ENCODE measurements at regions not wholly inside any gene's neighbourhood (a gene's known extent, or its start where the extent isn't known, plus 50 kb on each side); places are given as distances from the start of the nearest gene placed in this dataset.
A peak's percentile ranks its signal among the peaks of the same experiment; 100 is the strongest.

DNA sequence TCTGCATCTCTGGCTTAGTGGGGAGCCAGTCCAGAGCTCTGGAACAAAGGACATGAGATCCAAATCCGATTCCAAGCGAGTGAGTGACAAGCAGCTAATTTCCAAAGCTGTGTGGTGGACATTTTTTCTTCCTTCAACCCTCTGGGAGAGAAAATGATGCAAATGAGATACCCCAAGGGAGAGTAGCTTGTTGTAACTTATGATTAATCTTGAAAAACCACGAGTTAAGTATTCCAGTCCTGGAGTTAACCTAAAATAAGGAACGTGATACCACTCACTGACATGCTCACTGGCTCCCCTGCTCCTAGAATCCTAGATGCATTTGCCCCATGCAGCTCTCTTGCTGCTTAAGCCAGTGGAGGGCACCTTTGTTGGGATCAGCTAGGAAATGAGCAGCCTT, 116.0 kb upstream of the HABP2 start:
- H3K4me3 Mint-ChIP-seq (ENCODE audit: unreplicated experiment): no peak overlapping the region
- DNase-seq (ENCODE audit: extremely low spot score, unreplicated experiment): no peak
- H3K4me1 Mint-ChIP-seq (ENCODE audit: unreplicated experiment): no peaks in the 10 kb centered on the region
- no peaks in the 10 kb centered on the region for H3K36me3 Mint-ChIP-seq (ENCODE audit: unreplicated experiment)
- H3K27ac Mint-ChIP-seq (ENCODE audit: unreplicated experiment): no peak overlapping the region
- peaks cover 5% of the 10 kb centered on the region for H3K9me3 Mint-ChIP-seq (ENCODE audit: unreplicated experiment)
- H3K27me3 Mint-ChIP-seq (ENCODE audit: unreplicated experiment): peaks cover 7% of the 10 kb centered on the region
- TF ChIP-seq, protein P1, sequence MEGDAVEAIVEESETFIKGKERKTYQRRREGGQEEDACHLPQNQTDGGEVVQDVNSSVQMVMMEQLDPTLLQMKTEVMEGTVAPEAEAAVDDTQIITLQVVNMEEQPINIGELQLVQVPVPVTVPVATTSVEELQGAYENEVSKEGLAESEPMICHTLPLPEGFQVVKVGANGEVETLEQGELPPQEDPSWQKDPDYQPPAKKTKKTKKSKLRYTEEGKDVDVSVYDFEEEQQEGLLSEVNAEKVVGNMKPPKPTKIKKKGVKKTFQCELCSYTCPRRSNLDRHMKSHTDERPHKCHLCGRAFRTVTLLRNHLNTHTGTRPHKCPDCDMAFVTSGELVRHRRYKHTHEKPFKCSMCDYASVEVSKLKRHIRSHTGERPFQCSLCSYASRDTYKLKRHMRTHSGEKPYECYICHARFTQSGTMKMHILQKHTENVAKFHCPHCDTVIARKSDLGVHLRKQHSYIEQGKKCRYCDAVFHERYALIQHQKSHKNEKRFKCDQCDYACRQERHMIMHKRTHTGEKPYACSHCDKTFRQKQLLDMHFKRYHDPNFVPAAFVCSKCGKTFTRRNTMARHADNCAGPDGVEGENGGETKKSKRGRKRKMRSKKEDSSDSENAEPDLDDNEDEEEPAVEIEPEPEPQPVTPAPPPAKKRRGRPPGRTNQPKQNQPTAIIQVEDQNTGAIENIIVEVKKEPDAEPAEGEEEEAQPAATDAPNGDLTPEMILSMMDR (IDR thresholded peaks at IDR 0.05): no peak

DNA sequence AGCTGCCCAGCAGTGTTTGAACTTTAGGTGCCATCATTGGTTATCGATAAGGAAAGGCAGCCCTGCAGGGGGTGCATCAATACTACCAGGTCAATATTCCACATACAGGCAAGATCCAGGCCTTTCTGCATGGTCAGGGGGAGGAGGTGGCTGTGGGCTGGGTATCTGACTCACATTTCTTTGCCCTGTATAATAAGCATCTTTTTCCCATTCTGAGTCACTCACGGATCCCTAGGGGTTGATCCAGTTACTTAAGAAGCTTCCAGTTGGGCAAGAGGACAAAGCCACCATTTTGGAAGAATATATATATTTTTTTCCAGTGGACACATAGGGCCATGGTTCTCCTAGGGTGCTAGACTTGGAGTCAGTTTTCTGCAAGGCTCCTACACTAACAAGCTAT, 114.2 kb upstream of the HABP2 start:
- TF ChIP-seq, protein P1 (IDR thresholded peaks at IDR 0.05): no peak
- Mint-ChIP-seq H3K36me3 (ENCODE audit: unreplicated experiment) (no peaks in the 10 kb centered on the region), H3K9me3 (ENCODE audit: unreplicated experiment) (peaks cover 5% of the 10 kb centered on the region), H3K27me3 (ENCODE audit: unreplicated experiment) (peaks cover 5% of the 10 kb centered on the region), H3K4me1 (ENCODE audit: unreplicated experiment) (no peaks in the 10 kb centered on the region), H3K27ac (ENCODE audit: unreplicated experiment) (no peak overlapping the region), H3K4me3 (ENCODE audit: unreplicated experiment) (no peak overlapping the region)
- no peak for DNase-seq (ENCODE audit: extremely low spot score, unreplicated experiment)

DNA sequence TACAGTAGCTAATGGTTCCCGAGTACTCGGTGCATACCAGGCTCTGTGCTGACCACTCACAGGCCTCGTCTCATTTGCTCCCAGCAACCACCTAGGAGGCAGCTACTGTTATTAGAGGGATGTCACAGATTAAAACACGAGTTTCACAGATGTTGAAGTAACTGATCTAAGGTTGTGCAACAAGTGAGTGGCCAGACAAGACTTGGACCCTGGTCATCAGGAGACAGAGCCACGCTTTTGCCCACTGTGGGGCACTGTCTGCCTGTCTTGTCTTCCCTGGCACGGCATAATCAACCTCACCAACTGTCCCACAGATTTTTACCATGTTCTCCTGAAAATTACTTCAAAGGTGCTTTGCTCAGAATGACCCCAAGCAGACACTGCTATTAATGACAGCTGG, 111.6 kb upstream of the HABP2 start:
- Mint-ChIP-seq H3K4me3 (ENCODE audit: unreplicated experiment) (no peak overlapping the region), H3K4me1 (ENCODE audit: unreplicated experiment) (no peaks in the 10 kb centered on the region), H3K27ac (ENCODE audit: unreplicated experiment) (no peak overlapping the region), H3K36me3 (ENCODE audit: unreplicated experiment) (no peaks in the 10 kb centered on the region), H3K9me3 (ENCODE audit: unreplicated experiment) (no peaks in the 10 kb centered on the region), H3K27me3 (ENCODE audit: unreplicated experiment) (peaks cover 5% of the 10 kb centered on the region)
- no peak for DNase-seq (ENCODE audit: extremely low spot score, unreplicated experiment)
- TF ChIP-seq, protein P1 (IDR thresholded peaks at IDR 0.05): peak; percentile 13

DNA sequence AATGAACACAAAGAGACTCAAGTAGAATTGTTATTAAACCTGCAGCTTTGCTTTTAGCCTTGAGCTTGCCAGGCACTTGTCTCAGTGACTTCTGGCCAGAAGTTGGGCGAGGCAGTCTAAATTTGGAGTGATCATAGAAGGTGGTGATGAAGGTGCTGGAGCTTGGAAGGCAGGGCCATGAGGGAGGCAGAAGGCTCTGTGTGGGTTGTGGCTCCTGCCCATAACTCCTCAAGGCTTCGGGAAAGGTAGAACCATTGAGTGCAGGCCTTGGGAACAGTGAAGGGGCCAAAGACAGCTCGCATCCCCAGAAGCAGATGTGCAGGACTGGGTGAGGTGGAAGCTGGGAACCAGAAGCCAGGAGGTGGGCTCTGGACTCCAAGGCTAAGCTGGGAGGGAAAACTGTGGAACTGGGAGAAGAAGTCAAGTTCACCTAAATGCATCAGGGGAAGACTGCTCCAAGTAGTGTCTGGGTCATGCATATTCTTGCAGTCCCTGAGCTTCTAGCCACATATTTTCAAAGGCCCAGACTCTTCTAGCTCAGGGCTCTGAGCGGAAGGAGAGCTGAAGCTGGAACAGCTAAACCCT, 111.1 kb upstream of the HABP2 start:
- Mint-ChIP-seq H3K4me3 (ENCODE audit: unreplicated experiment) (no peak overlapping the region), H3K27ac (ENCODE audit: unreplicated experiment) (no peak overlapping the region), H3K4me1 (ENCODE audit: unreplicated experiment) (no peaks in the 10 kb centered on the region), H3K36me3 (ENCODE audit: unreplicated experiment) (no peaks in the 10 kb centered on the region), H3K9me3 (ENCODE audit: unreplicated experiment) (no peaks in the 10 kb centered on the region), H3K27me3 (ENCODE audit: unreplicated experiment) (peaks cover 10% of the 10 kb centered on the region)
- no peak for DNase-seq (ENCODE audit: extremely low spot score, unreplicated experiment)
- TF ChIP-seq, protein P1 (IDR thresholded peaks at IDR 0.05): no peak

DNA sequence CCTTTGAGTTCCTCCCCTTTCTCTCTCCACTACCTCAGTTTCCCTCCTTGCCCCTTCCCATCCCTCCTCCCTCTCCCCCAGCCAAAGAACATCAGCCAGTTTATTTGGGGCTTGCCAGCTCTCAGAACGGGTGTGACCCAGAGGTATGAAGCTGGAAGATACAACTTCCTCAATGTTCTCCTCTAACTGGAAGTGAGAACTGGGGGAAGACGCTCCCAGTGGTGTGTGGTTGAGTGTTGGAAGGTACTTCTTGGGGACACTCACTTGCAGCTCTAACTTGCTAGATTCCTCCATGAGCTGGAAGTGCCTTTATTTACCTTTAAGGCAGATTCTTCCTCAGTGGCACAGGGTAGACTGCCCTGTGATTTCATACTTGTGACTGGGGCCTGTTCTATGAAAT, 110.5 kb upstream of the HABP2 start:
- H3K4me3 Mint-ChIP-seq (ENCODE audit: unreplicated experiment): no peak overlapping the region
- TF ChIP-seq, protein P1 (IDR thresholded peaks at IDR 0.05): no peak
- peaks cover 15% of the 10 kb centered on the region for H3K27me3 Mint-ChIP-seq (ENCODE audit: unreplicated experiment)
- H3K36me3 Mint-ChIP-seq (ENCODE audit: unreplicated experiment): no peaks in the 10 kb centered on the region
- no peaks in the 10 kb centered on the region for H3K4me1 Mint-ChIP-seq (ENCODE audit: unreplicated experiment)
- DNase-seq (ENCODE audit: extremely low spot score, unreplicated experiment): peak; percentile 2
- no peaks in the 10 kb centered on the region for H3K9me3 Mint-ChIP-seq (ENCODE audit: unreplicated experiment)
- no peak overlapping the region for H3K27ac Mint-ChIP-seq (ENCODE audit: unreplicated experiment)

All from osteocyte (in vitro differentiated cells).